ENCODE measurements at regions not wholly inside any gene's neighbourhood (a gene's known extent, or its start where the extent isn't known, plus 50 kb on each side); places are given as distances from the start of the nearest gene placed in this dataset.

GRCh38 chr5:6190838-6191237 is 187.5 kb downstream of the MED10 start:
- DNase-seq (ENCODE audit: low read depth, low spot score) (no peak), FAIRE-seq (no peak)
- Histone ChIP-seq H3K27me3 (ENCODE audit: control insufficient read depth in 2 of 2, insufficient read depth in 2 of 2, low read length in 2 of 2) (no peaks in the 10 kb centered on the region), H3K4me2 (ENCODE audit: insufficient read depth, low read length) (no peak overlapping the region), H3K9ac (replicated peaks; ENCODE audit: extremely low read depth, insufficient read depth, low read length) (no peak overlapping the region), H3K79me2 (ENCODE audit: control insufficient read depth, insufficient read depth, low read length) (no peaks in the 10 kb centered on the region), H3K27ac (ENCODE audit: insufficient read depth, low read depth, low read length) (no peak overlapping the region), H3K4me1 (ENCODE audit: control insufficient read depth, extremely low read depth, insufficient read depth, low read length) (no peaks in the 10 kb centered on the region), H4K20me1 (replicated peaks; ENCODE audit: control insufficient read depth, extremely low read depth, insufficient read depth, low read length) (no peaks in the 10 kb centered on the region), H3K9me3 (replicated peaks; ENCODE audit: control insufficient read depth, insufficient read depth, low read length) (peaks cover 2% of the 10 kb centered on the region), H3K4me3 (replicated peaks in 1 of 3; ENCODE audit: insufficient read depth in 1 of 3, low read depth in 1 of 3, low read length in 3 of 3) (no peak overlapping the region), H3K9me1 (replicated peaks; ENCODE audit: control insufficient read depth, extremely low read depth, insufficient read depth, low read length) (no peaks in the 10 kb centered on the region), H3K36me3 (ENCODE audit: control insufficient read depth in 2 of 2, extremely low read depth in 1 of 2, insufficient read depth in 2 of 2, low read length in 2 of 2) (no peaks in the 10 kb centered on the region), H2AFZ (ENCODE audit: low read depth, low read length) (no peak overlapping the region)
- no peak for TF ChIP-seq POLR2A (IDR thresholded peaks at IDR 0.05; ENCODE audit: low read depth, low read length)
- no peak for TF ChIP-seq CTCF (IDR thresholded peaks at IDR 0.05; ENCODE audit: extremely low read depth in 1 of 2, insufficient read depth in 1 of 2, low read depth in 1 of 2, low read length in 2 of 2)
- intact Hi-C loops (cut with micrococcal nuclease) (no loop called here), dilution Hi-C loops (cut with MboI; ENCODE audit: extremely low pct_ligation_motif_present, low sequenced_read_pairs) (no loop called here)
- no TSS peak for BruUV-seq (replicated peaks)
- ChIA-PET CTCF (no interaction called here), POLR2A (no interaction called here)

GRCh38 chr5:6188976-6189375 is 189.4 kb downstream of the MED10 start:
- Histone ChIP-seq H2AFZ (ENCODE audit: low read depth, low read length) (no peak overlapping the region), H3K4me2 (ENCODE audit: insufficient read depth, low read length) (no peak overlapping the region), H3K4me3 (replicated peaks in 1 of 3; ENCODE audit: insufficient read depth in 1 of 3, low read depth in 1 of 3, low read length in 3 of 3) (no peak overlapping the region), H3K9me1 (replicated peaks; ENCODE audit: control insufficient read depth, extremely low read depth, insufficient read depth, low read length) (no peaks in the 10 kb centered on the region), H3K27me3 (ENCODE audit: control insufficient read depth in 2 of 2, insufficient read depth in 2 of 2, low read length in 2 of 2) (no peaks in the 10 kb centered on the region), H3K27ac (ENCODE audit: insufficient read depth, low read depth, low read length) (no peak overlapping the region), H3K9ac (replicated peaks; ENCODE audit: extremely low read depth, insufficient read depth, low read length) (no peak overlapping the region), H4K20me1 (replicated peaks; ENCODE audit: control insufficient read depth, extremely low read depth, insufficient read depth, low read length) (no peaks in the 10 kb centered on the region), H3K36me3 (ENCODE audit: control insufficient read depth in 2 of 2, extremely low read depth in 1 of 2, insufficient read depth in 2 of 2, low read length in 2 of 2) (no peaks in the 10 kb centered on the region), H3K9me3 (replicated peaks; ENCODE audit: control insufficient read depth, insufficient read depth, low read length) (peaks cover 3% of the 10 kb centered on the region), H3K4me1 (ENCODE audit: control insufficient read depth, extremely low read depth, insufficient read depth, low read length) (no peaks in the 10 kb centered on the region), H3K79me2 (ENCODE audit: control insufficient read depth, insufficient read depth, low read length) (no peaks in the 10 kb centered on the region)
- no TSS peak for BruUV-seq (replicated peaks)
- intact Hi-C loops (cut with micrococcal nuclease) = no loop called here
- ChIA-PET POLR2A (no interaction called here), CTCF (no interaction called here)
- FAIRE-seq (no peak), DNase-seq (ENCODE audit: low read depth, low spot score) (no peak)
- dilution Hi-C loops (cut with MboI; ENCODE audit: extremely low pct_ligation_motif_present, low sequenced_read_pairs) = no loop called here
- TF ChIP-seq MAX (IDR thresholded peaks at IDR 0.05; ENCODE audit: insufficient read depth, insufficient read length) (no peak), MYC (IDR thresholded peaks at IDR 0.05; ENCODE audit: low read depth, low read length) (no peak), CTCF (IDR thresholded peaks at IDR 0.05; ENCODE audit: extremely low read depth in 1 of 2, insufficient read depth in 1 of 2, low read depth in 1 of 2, low read length in 2 of 2) (no peak), POLR2A (IDR thresholded peaks at IDR 0.05; ENCODE audit: low read depth, low read length) (no peak), JUN (IDR thresholded peaks at IDR 0.05; ENCODE audit: borderline replicate concordance, insufficient read depth, insufficient read length, low read depth) (no peak), EZH2 (IDR thresholded peaks at IDR 0.05; ENCODE audit: borderline replicate concordance, low read depth, low read length, severe bottlenecking) (no peak), POLR2AphosphoS5 (IDR thresholded peaks at IDR 0.05; ENCODE audit: insufficient read depth, low read depth, low read length) (no peak), FOS (IDR thresholded peaks at IDR 0.05; ENCODE audit: borderline replicate concordance, insufficient read depth, low read length) (no peak), GATA2 (IDR thresholded peaks at IDR 0.05; ENCODE audit: insufficient read depth, insufficient read length, low read depth, low read length) (no peak)
